WI38 (cell line): ENCODE measurements at regions not wholly inside any gene's neighbourhood (a gene's known extent, or its start where the extent isn't known, plus 50 kb on each side); places are given as distances from the start of the nearest gene placed in this dataset.
A peak's percentile ranks its signal among the peaks of the same experiment; 100 is the strongest.

Experiments
- H3K4me3 ChIP-seq: 2 replicates; pipeline ENCODE4 v1.5.1; 2011; ENCODE audit warnings: low read depth, mild to moderate bottlenecking, control low read depth, low read length
- CTCF ChIP-seq: IDR thresholded peaks from 2 replicates; pipeline ENCODE4 v1.5.1; 2012; ENCODE audit warnings: low read depth, mild to moderate bottlenecking, control low read depth, low read length

- no peak overlapping the region for H3K4me3 ChIP-seq
- TF ChIP-seq CTCF = no peak; the same call in 1 of the 2 replicates
Measured at GRCh38 chr18:47758000-47758399, 172.5 kb downstream of the SMAD2 start.

- no peak overlapping the region for H3K4me3 ChIP-seq
- TF ChIP-seq CTCF = peak; percentile 92
Measured at GRCh38 chr18:47756364-47757016, 174.0 kb downstream of the SMAD2 start.

GRCh38 chr18:47755102-47755456 is 175.4 kb downstream of the SMAD2 start:
- no peak for TF ChIP-seq CTCF
- no peak overlapping the region for H3K4me3 ChIP-seq

DNA sequence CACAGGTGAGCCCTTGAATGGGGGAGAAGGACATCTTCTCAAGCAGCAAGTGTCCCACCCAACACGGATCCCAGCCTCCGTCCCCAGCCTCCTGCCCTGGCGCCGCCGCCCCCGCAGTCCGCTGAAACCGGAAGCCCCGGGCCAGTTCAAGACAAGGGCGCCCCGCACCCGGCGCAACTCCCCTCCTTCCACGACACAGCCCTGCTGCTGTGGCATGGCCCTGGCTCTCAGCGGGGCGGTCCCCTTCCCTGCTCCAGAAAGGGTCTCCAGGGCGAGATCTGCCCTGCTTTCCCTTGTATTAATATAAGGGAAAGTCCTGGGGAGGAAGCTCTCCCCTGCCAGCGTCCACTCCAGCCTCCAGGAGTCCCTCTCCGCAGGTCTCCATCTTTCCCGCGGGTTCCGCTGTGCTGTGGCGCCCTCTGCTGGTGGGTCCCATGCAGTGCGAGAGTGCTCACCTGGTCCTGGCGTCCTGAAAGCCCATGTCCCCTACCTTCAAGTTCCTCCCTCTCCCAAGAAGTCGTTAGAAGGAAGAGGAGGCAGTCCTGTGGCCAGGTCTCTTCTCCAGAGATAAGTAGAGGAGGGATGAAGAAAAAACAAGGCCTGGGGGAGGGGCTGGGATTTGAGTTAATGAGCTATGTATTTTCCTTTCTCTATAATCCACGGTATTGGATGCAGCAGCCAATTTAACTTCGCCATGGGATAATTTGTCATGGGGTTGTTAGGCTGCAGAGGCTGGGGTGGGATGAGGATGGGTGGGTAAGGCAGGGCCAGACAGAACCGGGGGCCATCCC is 176.0 kb downstream of the SMAD2 start:
- peak; percentile 66 for TF ChIP-seq CTCF
- H3K4me3 ChIP-seq = no peak overlapping the region

DNA sequence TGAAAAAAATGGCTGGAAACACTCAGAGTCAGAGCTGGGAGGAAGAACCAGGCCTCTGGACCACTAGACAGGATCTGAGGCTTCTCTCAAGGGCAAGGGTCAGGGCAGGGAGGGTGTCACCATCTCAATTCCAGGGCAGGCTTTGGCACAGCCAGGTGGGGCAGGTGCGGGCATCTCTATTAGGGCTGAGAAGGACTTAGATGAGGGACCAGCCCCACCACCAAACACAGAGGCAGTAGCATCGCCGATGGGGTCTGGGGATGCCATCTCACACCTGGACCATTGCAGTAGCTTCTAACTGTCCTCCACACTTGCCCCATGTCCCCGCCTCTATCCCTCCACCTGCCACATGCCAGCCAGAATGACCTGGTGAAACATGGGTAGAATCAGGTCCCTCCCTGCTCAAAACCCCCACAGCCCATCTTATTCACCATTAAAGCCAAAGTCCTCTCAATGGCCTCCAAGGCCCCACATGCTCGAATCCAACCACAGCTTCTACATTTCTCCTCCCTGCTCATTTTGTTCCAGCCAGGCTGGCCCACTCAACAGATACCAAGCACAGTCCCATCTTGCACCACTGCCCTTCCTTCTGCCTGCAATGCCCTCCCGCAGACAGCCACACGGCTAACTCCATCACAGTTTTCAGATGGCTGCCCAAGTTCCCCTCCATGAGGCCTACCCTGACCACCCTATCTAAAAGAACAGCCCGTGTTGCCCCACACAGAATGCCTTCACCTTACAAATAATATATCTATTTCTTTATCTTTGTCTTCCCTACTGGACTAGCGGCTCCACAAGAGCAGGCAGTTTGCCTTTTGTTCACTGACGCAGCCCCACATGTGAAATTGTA is 177.4 kb downstream of the SMAD2 start:
- H3K4me3 ChIP-seq = no peak overlapping the region
- no peak for TF ChIP-seq CTCF

DNA sequence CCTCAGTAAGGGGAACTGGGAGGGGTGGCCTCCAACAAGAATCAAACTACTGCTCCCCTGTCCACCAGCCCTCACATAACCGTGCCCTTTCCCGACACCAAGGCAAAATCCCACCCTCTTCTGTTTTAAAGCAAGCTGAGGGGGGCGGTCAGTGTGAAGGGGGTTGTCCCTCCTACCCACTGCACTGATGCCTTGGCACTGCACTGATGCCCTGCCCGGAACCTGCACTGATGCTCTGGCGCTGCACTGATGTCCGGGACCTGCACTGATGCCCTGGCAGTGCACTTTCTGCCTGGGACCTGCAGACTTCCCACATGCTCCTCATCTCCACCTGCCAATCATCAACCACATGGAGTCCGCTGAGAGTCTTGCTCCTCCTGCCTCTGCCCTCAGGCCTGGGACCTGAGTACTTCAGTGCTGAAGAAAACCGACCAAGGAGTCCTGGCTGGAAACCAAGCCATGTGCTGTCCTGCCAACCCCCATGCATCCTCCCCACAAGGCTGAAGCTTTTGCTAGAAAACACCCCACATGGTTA is 179.5 kb downstream of the SMAD2 start:
- no peak overlapping the region for H3K4me3 ChIP-seq
- no peak for TF ChIP-seq CTCF
